Stomach (tissue), 4 donors: ENCODE measurements at regions not wholly inside any gene's neighbourhood (a gene's known extent, or its start where the extent isn't known, plus 50 kb on each side); places are given as distances from the start of the nearest gene placed in this dataset.

Source experiments
- EP300 ChIP-seq: sonication (generic); formaldehyde crosslinking; IDR thresholded peaks from one replicate; pipeline ENCODE4 v1.6.1; 2017; ENCODE audit warnings: antibody characterized with exemption
- POLR2A ChIP-seq, 4 donors: fragments of 450-650 bp; IDR thresholded peaks; one replicate each; pipeline ENCODE4 v1.6.1; 2016; ENCODE audit warnings: antibody characterized with exemption in 4 of 4, control low read depth in 2 of 4, mild to moderate bottlenecking in 1 of 4, moderate library complexity in 1 of 4
- TF ChIP-seq, protein P1 (sequence below), 7 experiments: fragments of 450-650 bp in 4 of 7; fragments of 200-600 bp in 3 of 7; sonication (generic) in 3 of 7; IDR thresholded peaks; one replicate each; pipeline ENCODE4 v1.5.1; 2016 to 2019; ENCODE audit warnings: antibody characterized with exemption in 7 of 7, control low read depth in 2 of 7, mild to moderate bottlenecking in 1 of 7

DNA sequence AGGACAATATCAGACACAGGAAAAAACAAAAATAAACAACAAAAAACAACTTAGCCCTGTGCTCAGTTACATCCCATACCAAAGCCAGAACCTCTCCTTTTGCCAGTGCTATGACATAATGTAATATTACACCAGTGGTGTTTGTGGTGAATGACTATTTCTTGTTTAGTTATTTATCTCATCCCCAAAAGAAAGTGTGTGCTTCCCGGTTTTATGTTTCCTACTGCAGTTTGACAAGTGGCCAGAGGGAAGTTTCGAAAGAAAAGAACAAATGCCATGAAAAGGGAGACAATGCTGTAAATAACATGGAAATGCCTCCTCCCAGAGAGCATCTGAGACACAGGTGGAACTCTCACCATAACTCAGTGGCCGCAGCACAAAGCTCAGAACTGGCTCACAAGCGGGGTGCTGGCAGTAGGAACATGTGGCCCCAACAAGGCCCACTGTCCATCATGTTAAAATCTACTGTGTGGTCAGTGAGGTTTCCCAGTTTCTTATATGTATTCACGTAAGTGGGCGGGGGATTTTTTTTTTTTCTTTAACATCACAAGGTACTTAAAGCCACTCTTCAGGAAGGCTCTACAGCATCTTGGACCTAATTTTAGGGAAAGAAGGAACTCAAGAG lies 158.2 kb downstream of the BARHL2 start:
- TF ChIP-seq EP300 (no peak), POLR2A (IDR thresholded peaks at IDR 0.05) (no peak)
- TF ChIP-seq, protein P1, sequence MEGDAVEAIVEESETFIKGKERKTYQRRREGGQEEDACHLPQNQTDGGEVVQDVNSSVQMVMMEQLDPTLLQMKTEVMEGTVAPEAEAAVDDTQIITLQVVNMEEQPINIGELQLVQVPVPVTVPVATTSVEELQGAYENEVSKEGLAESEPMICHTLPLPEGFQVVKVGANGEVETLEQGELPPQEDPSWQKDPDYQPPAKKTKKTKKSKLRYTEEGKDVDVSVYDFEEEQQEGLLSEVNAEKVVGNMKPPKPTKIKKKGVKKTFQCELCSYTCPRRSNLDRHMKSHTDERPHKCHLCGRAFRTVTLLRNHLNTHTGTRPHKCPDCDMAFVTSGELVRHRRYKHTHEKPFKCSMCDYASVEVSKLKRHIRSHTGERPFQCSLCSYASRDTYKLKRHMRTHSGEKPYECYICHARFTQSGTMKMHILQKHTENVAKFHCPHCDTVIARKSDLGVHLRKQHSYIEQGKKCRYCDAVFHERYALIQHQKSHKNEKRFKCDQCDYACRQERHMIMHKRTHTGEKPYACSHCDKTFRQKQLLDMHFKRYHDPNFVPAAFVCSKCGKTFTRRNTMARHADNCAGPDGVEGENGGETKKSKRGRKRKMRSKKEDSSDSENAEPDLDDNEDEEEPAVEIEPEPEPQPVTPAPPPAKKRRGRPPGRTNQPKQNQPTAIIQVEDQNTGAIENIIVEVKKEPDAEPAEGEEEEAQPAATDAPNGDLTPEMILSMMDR (IDR thresholded peaks at IDR 0.05) = no peak
